Kidney epithelial cell (primary cell): ENCODE measurements at regions not wholly inside any gene's neighbourhood (a gene's known extent, or its start where the extent isn't known, plus 50 kb on each side); places are given as distances from the start of the nearest gene placed in this dataset.

Source experiments
- DNase-seq: peaks from one replicate; pipeline ENCODE4 v3.0.0-alpha.2; 2010; ENCODE audit warnings: low read depth
- H3K27me3 ChIP-seq: 2 replicates; pipeline ENCODE4 v1.6.0; 2011; ENCODE audit warnings: low read length; ENCODE audit not compliant: control insufficient read depth, insufficient read depth
- H3K36me3 ChIP-seq: 2 replicates; pipeline ENCODE4 v1.5.1; 2011; ENCODE audit warnings: low read length; ENCODE audit not compliant: control insufficient read depth, insufficient read depth
- H3K4me3 ChIP-seq: 2 replicates; pipeline ENCODE4 v1.5.1; 2011; ENCODE audit warnings: low read depth, mild to moderate bottlenecking, control low read depth, low read length
- CTCF ChIP-seq: IDR thresholded peaks from 2 replicates; pipeline ENCODE4 v1.5.1; 2011; ENCODE audit warnings: mild to moderate bottlenecking, moderate library complexity, low read length, control low read depth, inconsistent platforms; ENCODE audit not compliant: insufficient read depth, poor library complexity, severe bottlenecking

- no peak overlapping the region for H3K4me3 ChIP-seq
- no peaks in the 10 kb centered on the region for H3K27me3 ChIP-seq
- DNase-seq, result no peak
- H3K36me3 ChIP-seq, result no peaks in the 10 kb centered on the region
- no peak for TF ChIP-seq CTCF
Observed at GRCh38 chr12:5308216-5308615, 123.7 kb upstream of the NTF3 start.

DNA sequence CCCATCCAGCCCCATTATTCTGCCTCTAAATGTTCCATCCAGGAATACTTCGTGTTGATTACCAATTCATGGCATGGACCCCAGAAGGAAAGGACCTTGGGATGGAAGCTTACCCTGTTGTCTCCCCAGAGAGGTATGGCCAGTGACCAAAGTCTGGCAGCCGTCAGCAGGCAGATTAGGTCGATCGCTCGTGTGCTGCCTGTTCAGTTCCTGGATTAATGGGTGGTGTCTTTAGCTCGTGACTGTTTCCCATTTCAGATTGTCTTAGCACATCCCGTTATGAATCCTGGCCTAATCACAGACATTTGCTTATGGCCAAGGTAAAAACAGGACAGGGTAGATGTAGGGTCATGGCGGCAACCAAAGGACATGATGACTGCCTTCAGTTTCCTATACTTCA, 122.9 kb upstream of the NTF3 start:
- H3K36me3 ChIP-seq, result no peaks in the 10 kb centered on the region
- H3K27me3 ChIP-seq, result no peaks in the 10 kb centered on the region
- H3K4me3 ChIP-seq, result no peak overlapping the region
- no peak for TF ChIP-seq CTCF
- DNase-seq, result no peak

GRCh38 chr12:5309654-5310053, 122.3 kb upstream of the NTF3 start:
- H3K36me3 ChIP-seq, result no peaks in the 10 kb centered on the region
- H3K27me3 ChIP-seq, result no peaks in the 10 kb centered on the region
- no peak for TF ChIP-seq CTCF
- no peak overlapping the region for H3K4me3 ChIP-seq
- DNase-seq, result peak; percentile 5

- DNase-seq, result no peak
- H3K27me3 ChIP-seq, result no peaks in the 10 kb centered on the region
- TF ChIP-seq CTCF, result no peak
- no peaks in the 10 kb centered on the region for H3K36me3 ChIP-seq
- no peak overlapping the region for H3K4me3 ChIP-seq
Observed at GRCh38 chr12:5310151-5310550, 121.8 kb upstream of the NTF3 start.

GRCh38 chr12:5317556-5317955, 114.4 kb upstream of the NTF3 start:
- DNase-seq, result no peak
- TF ChIP-seq CTCF, result no peak
- no peaks in the 10 kb centered on the region for H3K36me3 ChIP-seq
- no peak overlapping the region for H3K4me3 ChIP-seq
- no peaks in the 10 kb centered on the region for H3K27me3 ChIP-seq

DNA sequence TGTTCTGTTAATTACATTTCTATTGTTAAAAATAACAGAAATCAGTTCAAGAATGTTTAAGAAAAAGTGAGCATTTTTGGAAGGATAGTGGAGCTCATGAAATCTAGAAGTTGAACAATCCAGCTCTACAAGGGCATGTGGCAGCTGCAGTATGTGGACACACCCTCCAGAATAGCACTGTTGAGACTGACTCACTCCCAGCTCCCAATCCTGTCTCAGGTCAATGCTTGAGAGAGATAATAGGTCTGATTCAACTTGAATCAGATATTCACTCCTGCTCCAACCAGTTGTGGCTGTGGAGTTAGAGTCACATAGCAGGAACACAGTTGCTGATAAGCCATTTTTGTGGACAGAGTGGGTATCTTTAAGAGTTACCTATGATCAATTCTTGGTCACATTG, 113.0 kb upstream of the NTF3 start:
- Histone ChIP-seq H3K4me3 (no peak overlapping the region), H3K27me3 (no peaks in the 10 kb centered on the region), H3K36me3 (no peaks in the 10 kb centered on the region)
- TF ChIP-seq CTCF, result no peak
- DNase-seq, result peak; percentile 45
